ENCODE measurements at regions not wholly inside any gene's neighbourhood (a gene's known extent, or its start where the extent isn't known, plus 50 kb on each side); places are given as distances from the start of the nearest gene placed in this dataset.

DNA sequence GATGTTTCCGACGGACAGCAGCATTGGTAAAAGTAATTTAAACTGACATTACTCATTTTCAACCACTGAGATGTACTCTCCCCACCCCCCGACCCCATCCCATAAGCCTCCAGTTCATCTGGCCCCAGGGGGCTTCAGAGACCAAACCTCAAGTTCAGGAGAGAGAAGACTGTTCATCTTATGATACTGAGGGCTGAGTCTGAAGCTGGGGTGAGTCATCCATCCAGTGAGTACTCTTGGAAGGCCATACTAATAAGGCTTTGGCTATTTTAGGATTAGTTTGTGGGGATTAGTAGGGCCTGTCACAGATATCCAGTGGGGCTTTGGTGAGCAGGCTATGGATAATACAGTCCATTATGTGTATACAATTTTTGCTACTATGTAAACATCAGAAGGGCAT lies 125.3 kb upstream of the APCDD1 start:
- no peak for TF ChIP-seq POLR2A (IDR thresholded peaks at IDR 0.05; ENCODE audit: low read length)
- TF ChIP-seq GATA1 (IDR thresholded peaks at IDR 0.05; ENCODE audit: low read depth, low read length): no peak

Measured in erythroblast (primary cell).